ENCODE measurements at regions not wholly inside any gene's neighbourhood (a gene's known extent, or its start where the extent isn't known, plus 50 kb on each side); places are given as distances from the start of the nearest gene placed in this dataset.

DNA sequence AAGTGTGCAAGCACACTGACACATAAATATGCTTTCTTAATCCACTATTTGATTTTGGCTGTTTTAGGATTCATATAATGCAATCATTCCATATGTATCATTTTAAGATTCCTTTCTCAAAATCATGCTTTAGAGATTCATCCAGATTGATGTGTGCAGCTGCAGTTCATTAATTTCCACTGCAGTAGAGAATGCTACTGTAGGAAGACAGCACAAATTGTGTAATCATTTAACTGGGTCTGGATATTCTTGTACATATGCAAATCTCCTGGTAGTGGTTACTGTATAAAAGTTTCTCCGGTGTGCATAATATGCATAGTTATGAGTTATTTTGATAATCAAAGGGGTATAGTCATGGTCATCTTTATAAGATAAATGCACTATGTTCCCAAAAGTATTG, 502.5 kb upstream of the ACVR2A start:
- H3K79me2 ChIP-seq (ENCODE audit: low read length): no peaks in the 10 kb centered on the region
- no peak for ATAC-seq
- H3K9me3 ChIP-seq (ENCODE audit: low read length): 0 out of 2 replicates have a peak, but pooled peaks cover 4% of the 10 kb centered on the region
- no peak for DNase-seq
- no peak for TF ChIP-seq EZH2phosphoT487 (IDR thresholded peaks at IDR 0.05; ENCODE audit: borderline replicate concordance, low read length)
- TF ChIP-seq, protein P1, sequence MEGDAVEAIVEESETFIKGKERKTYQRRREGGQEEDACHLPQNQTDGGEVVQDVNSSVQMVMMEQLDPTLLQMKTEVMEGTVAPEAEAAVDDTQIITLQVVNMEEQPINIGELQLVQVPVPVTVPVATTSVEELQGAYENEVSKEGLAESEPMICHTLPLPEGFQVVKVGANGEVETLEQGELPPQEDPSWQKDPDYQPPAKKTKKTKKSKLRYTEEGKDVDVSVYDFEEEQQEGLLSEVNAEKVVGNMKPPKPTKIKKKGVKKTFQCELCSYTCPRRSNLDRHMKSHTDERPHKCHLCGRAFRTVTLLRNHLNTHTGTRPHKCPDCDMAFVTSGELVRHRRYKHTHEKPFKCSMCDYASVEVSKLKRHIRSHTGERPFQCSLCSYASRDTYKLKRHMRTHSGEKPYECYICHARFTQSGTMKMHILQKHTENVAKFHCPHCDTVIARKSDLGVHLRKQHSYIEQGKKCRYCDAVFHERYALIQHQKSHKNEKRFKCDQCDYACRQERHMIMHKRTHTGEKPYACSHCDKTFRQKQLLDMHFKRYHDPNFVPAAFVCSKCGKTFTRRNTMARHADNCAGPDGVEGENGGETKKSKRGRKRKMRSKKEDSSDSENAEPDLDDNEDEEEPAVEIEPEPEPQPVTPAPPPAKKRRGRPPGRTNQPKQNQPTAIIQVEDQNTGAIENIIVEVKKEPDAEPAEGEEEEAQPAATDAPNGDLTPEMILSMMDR (conservative IDR thresholded peaks at IDR 0.05; ENCODE audit: low read depth, low read length): no peak
- TF ChIP-seq EZH2 (IDR thresholded peaks at IDR 0.05; ENCODE audit: low read length, unreplicated experiment): no peak
- ChIA-PET POLR2A (ENCODE audit: unreplicated experiment) (no interaction called here), CTCF (no interaction called here)
- no peak overlapping the region for H3K9ac ChIP-seq (ENCODE audit: low read length)
- H3F3A ChIP-seq (ENCODE audit: low read length, unreplicated experiment): no peaks in the 10 kb centered on the region
- no peak overlapping the region for H3K4me2 ChIP-seq (ENCODE audit: low read length)
- no peaks in the 10 kb centered on the region for H3K27me3 ChIP-seq (ENCODE audit: low read length)
- H4K20me1 ChIP-seq (ENCODE audit: low read length): no peaks in the 10 kb centered on the region
- H3K4me1 ChIP-seq (ENCODE audit: insufficient read depth, low read length): peaks cover 9% of the 10 kb centered on the region; the same call in 1 of the 2 replicates
- H3K9me2 ChIP-seq (replicated peaks; ENCODE audit: low read length): no peaks in the 10 kb centered on the region
- H2AFZ ChIP-seq (ENCODE audit: low read length): no peak overlapping the region
- intact Hi-C loops (cut with micrococcal nuclease): no loop called here
- BruUV-seq (replicated peaks): no TSS peak
- H3K27ac ChIP-seq (ENCODE audit: low read length): no peak overlapping the region
- no peaks in the 10 kb centered on the region for H3K36me3 ChIP-seq (ENCODE audit: low read depth, low read length)
- H3K4me3 ChIP-seq (ENCODE audit: low read length): no peak overlapping the region

GRCh38 chr2:147331790-147332419, 512.9 kb upstream of the ACVR2A start:
- intact Hi-C loops (cut with micrococcal nuclease): loop anchor here (1.0 to 5.0 kb wide), 6 partner anchors 155 to 598 kb away; no protein-coding TSS in a partner anchor

More at GRCh38 chr2:147331790-147332419, 512.9 kb upstream of the ACVR2A start:
- Histone ChIP-seq H3K36me3 (ENCODE audit: low read depth, low read length) (no peaks in the 10 kb centered on the region), H3K27ac (ENCODE audit: low read length) (no peak overlapping the region), H3F3A (ENCODE audit: low read length, unreplicated experiment) (no peaks in the 10 kb centered on the region), H3K4me3 (ENCODE audit: low read length) (no peak overlapping the region), H3K9me3 (ENCODE audit: low read length) (no peaks in the 10 kb centered on the region), H3K4me2 (ENCODE audit: low read length) (no peak overlapping the region), H3K27me3 (ENCODE audit: low read length) (no peaks in the 10 kb centered on the region), H3K4me1 (ENCODE audit: insufficient read depth, low read length) (no peaks in the 10 kb centered on the region), H4K20me1 (ENCODE audit: low read length) (no peaks in the 10 kb centered on the region), H3K9ac (ENCODE audit: low read length) (no peak overlapping the region), H3K9me2 (replicated peaks; ENCODE audit: low read length) (no peaks in the 10 kb centered on the region), H2AFZ (ENCODE audit: low read length) (no peak overlapping the region), H3K79me2 (ENCODE audit: low read length) (no peaks in the 10 kb centered on the region)
- ChIA-PET CTCF (interaction anchor here (0.6 to 2.2 kb wide), 10 partner anchors 31 to 598 kb away, joined by 3 to 10 read pairs (median 4); no protein-coding TSS in a partner anchor), POLR2A (ENCODE audit: unreplicated experiment) (interaction anchor here (0.7 kb wide), 1 partner anchor 215 kb away, joined by 3 read pairs; no protein-coding TSS in a partner anchor)
- BruUV-seq (replicated peaks): no TSS peak
- ATAC-seq (peak; percentile 67), DNase-seq (peak; percentile 79)
- TF ChIP-seq, protein P1 (conservative IDR thresholded peaks at IDR 0.05; ENCODE audit: low read depth, low read length): peak; percentile 89
- no peak for TF ChIP-seq EZH2phosphoT487 (IDR thresholded peaks at IDR 0.05; ENCODE audit: borderline replicate concordance, low read length)
- TF ChIP-seq EZH2 (IDR thresholded peaks at IDR 0.05; ENCODE audit: low read length, unreplicated experiment): no peak

Measured in PC-3 (cell line).